ENCODE measurements at regions not wholly inside any gene's neighbourhood (a gene's known extent, or its start where the extent isn't known, plus 50 kb on each side); places are given as distances from the start of the nearest gene placed in this dataset.

- DNase-seq: no peak
Observed at GRCh38 chr22:44589831-44590230, 91.8 kb upstream of the RTL6 start.

GRCh38 chr22:44588348-44588747 lies 90.3 kb upstream of the RTL6 start:
- no peak for DNase-seq

- DNase-seq: no peak
Observed at GRCh38 chr22:44587737-44588310, 89.8 kb upstream of the RTL6 start.

GRCh38 chr22:44586999-44587736 lies 89.1 kb upstream of the RTL6 start:
- peak; percentile 75 to 80 for DNase-seq

GRCh38 chr22:44586351-44586990 lies 88.4 kb upstream of the RTL6 start:
- DNase-seq: no peak

GRCh38 chr22:44585559-44586350 lies 87.7 kb upstream of the RTL6 start:
- no peak for DNase-seq

- peak in 1 of 2 experiments; percentile 51 for DNase-seq
Observed at GRCh38 chr22:44584256-44584902, 86.3 kb upstream of the RTL6 start.

GRCh38 chr22:44583854-44584253 lies 85.8 kb upstream of the RTL6 start:
- DNase-seq: no peak

- no peak for DNase-seq
Observed at GRCh38 chr22:44583061-44583760, 85.2 kb upstream of the RTL6 start.

- DNase-seq: no peak
Observed at GRCh38 chr22:44582016-44582415, 84.0 kb upstream of the RTL6 start.

GRCh38 chr22:44581096-44581435 lies 83.0 kb upstream of the RTL6 start:
- DNase-seq: no peak

GRCh38 chr22:44580176-44581095 lies 82.4 kb upstream of the RTL6 start:
- no peak for DNase-seq

- no peak for DNase-seq
Observed at GRCh38 chr22:44578516-44579230, 80.6 kb upstream of the RTL6 start.

GRCh38 chr22:44578110-44578457 lies 80.1 kb upstream of the RTL6 start:
- no peak for DNase-seq

- DNase-seq: no peak
Observed at GRCh38 chr22:44577391-44578109, 79.5 kb upstream of the RTL6 start.

GRCh38 chr22:44576311-44577260 lies 78.6 kb upstream of the RTL6 start:
- DNase-seq: no peak

GRCh38 chr22:44575381-44576268 lies 77.6 kb upstream of the RTL6 start:
- DNase-seq: no peak
